Fibroblast of skin of left quadriceps (primary cell): ENCODE measurements at regions not wholly inside any gene's neighbourhood (a gene's known extent, or its start where the extent isn't known, plus 50 kb on each side); places are given as distances from the start of the nearest gene placed in this dataset.

Experiments
- DNase-seq, 2 experiments: peaks; one replicate each; pipeline ENCODE4 v3.0.0-alpha.2; 2013; ENCODE audit warnings: low read depth in 2 of 2

GRCh38 chr1:55685560-55685959 is 470.4 kb upstream of the USP24 start:
- no peak for DNase-seq

- no peak for DNase-seq
Measured at GRCh38 chr1:55684131-55684650, 469.0 kb upstream of the USP24 start.

DNA sequence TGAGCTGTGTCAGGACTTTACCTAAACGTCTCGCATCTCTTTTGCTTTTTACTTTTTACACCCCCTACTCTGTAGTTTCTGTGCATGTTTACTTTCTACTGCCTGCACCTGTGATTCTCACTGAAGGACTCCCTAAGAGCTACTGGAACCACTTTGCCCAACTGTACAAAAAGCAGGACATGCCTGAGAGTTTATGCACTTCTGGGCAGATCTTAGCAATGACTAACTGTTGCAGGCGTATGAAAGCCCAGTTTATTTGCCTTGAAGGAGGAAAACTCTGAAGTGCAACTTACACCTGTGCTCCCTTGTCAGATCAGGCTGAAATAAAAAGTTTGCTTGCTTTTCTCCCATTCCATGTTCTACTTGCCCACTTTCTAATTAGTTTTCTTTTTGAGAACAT is 467.0 kb upstream of the USP24 start:
- no peak for DNase-seq

- peak; percentile 63 to 71 for DNase-seq
Measured at GRCh38 chr1:55679971-55680370, 464.8 kb upstream of the USP24 start.

DNA sequence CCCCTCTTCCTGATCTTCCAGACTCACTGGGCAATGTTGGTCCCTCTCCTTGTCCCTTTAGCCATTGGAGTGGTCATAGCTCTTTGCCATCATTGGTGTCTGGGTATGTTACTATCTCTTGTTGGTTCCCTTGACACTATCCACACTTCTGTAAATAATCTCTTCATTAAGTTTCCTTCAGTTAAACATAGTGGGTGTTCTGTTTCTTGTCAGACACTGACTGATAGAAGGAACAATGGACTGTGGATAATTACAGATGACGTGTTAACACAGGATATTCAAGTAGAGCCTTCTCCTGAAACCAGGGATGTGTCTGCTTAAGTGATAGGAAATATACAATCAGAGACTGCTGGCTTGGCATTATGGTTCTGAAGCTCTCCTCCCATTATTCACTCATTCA is 458.3 kb upstream of the USP24 start:
- no peak for DNase-seq

- DNase-seq = no peak
Measured at GRCh38 chr1:55670331-55671082, 455.3 kb upstream of the USP24 start.

DNA sequence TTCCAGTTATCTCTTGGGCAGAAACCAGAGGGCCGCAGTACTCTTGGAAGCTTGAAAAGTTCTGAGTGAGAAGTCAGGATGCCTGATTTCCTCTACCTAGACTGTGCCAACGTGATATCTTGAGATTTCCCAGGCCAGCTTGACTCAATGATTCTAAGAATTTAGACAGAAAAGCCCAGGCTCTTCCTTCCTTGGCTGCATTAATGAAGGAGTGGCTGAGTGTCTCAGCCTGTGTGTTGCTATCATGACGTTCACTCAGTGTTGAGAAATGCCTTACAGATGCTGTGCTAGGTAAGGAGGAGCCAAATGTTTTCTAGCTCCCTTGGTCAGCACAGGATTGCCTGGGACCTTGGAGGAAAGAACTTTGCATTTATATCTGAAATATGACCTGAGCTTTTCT is 454.1 kb upstream of the USP24 start:
- DNase-seq = peak in 1 of 2 experiments; percentile 14

DNA sequence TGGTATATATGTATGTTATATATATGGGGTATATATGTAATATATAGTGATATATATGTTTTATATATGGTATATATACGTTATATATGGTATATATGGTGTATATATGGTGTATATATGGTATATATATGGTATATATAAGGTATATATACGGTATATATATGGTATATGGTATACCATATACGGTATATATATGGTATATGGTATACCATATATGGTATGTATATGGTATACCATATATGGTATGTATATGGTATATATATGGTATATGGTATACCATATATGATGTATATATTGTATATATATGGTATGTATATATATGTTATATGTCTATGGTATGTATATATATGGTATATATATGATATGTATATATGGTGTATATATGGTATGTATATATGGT is 447.7 kb upstream of the USP24 start:
- DNase-seq = no peak

- no peak for DNase-seq
Measured at GRCh38 chr1:55658917-55659316, 443.8 kb upstream of the USP24 start.

DNA sequence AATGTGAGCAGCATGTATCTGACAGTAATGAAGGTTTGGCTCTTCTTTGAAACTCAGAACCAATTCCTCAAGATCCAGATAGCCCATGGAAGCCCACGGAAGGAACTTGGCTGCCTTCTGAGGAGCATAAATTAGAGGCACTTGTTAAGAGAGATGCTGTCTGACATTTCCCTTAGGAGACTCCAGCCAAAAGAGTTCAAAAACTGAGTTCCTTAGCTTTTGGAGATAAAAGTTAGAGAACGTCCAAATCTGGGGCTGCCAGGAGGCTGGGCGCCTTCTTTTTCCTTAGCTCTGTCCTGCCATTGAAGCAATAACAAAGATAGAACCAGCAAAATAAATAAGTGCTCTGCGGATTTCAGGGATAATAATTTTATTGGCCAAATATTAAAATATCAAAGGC is 439.6 kb upstream of the USP24 start:
- no peak for DNase-seq

GRCh38 chr1:55654171-55654570 is 439.0 kb upstream of the USP24 start:
- no peak for DNase-seq

GRCh38 chr1:55650444-55650843 is 435.3 kb upstream of the USP24 start:
- no peak for DNase-seq

DNA sequence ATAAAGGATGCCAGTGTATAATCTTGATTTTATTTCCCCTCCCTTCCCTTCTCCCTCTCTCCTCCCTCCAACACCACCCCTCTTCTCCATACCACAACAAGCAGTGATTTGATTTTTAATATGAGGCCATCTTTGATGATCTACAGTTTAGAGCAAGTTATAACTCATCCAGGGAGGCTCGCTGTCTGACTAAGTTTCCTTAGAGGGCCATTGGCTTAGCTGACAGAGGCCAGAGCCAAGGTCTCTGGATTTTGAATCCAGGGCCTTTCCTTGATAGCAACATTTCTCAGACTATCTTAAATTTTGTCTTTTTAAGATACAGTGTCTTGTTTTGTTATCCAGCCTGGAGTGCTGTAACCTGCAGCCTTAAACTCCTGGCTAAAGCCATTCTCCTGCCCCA is 431.0 kb upstream of the USP24 start:
- no peak for DNase-seq

DNA sequence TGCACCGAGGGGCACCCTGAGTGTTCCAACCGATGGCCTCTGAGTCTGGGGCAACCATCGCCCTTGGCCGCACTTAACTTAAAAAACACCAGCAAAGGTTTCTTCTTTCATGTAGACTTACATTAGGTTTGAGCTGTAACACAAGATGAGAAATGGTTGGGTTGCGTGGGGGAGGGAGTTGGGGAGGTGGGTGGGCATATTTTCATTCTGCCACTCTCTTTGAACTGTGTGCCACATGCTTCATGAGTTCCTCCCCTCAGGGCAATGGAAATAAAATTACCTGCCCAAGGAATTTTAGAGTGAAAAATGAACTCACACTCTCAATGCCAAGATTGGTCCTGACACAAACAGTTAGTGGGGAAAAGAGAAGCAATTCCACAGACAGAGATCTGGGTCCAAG is 430.1 kb upstream of the USP24 start:
- no peak for DNase-seq

GRCh38 chr1:55641947-55642346 is 426.8 kb upstream of the USP24 start:
- DNase-seq = no peak

DNA sequence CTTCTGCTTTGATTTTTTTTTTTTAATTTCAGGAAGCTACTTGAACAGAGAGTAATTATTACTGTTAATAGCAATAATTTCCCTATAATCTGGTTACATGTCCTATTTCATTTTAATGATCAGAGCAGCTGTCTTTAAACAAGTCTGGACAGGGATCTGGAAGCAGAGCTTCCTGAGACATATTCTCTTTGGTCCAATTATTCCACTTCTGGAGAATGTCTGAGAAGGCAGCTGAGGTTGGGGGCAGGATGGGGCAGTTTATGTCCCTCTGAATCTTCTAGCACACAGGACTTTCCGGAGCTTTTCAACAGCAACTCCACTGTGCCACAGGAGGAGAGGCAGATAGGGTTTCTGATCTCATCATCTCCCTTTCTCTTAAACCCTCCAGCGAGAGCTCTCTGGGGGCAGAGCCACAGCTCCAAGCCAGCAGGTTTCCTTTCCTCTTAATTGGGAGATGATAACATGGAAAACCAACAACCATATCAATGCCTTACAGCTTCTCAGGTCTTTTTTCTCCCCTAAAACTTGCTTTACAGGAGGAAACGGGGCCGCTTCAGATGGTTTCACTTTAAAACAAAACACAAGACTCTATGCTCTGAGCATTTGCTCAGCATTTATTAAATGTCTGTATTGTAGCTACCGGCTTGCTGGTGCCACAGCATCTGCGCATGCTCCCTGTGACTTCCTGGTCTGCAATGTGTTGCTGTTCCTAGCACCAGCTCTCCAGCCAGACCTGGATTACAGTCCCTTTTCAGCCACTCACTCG is 425.7 kb upstream of the USP24 start:
- no peak for DNase-seq

- no peak for DNase-seq
Measured at GRCh38 chr1:55639526-55639925, 424.4 kb upstream of the USP24 start.

- DNase-seq = no peak
Measured at GRCh38 chr1:55639051-55639450, 423.9 kb upstream of the USP24 start.

DNA sequence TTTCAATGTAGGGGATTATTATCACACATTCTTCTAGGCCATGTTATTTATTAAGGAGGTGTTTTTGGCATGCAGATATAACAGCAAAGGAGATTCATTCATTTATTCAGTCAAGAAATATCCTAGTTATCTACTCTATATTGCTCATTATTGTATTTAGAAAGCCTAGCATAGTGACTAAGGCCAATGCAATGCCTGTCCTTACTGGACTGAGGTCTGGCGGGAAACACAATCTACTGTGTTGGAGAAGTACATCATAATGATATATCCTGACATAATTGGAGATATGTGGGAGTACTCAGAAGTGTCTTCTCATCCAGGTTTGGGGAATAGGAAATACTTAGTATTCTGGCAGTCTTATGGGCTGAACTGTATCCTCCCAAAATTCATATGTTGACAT is 421.5 kb upstream of the USP24 start:
- no peak for DNase-seq

DNA sequence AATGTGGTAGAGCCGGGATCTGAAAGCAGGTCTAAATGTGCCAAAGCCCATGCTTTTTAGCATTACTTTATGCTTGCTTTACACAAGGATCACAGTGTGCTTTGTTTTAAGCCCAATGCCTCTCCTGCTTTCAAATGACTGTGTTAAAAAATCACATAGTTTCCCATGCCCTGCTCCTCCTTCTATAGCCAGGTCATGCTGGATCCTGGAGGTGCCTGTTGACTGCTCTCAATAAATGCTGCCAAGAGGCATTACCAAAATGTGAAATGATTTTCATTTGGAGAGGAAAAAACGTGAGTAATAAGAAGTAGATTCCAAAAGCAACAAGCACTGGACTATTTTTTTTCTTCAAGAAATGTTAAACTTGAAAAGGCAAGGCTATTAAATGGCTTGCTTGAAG is 420.7 kb upstream of the USP24 start:
- DNase-seq = no peak

DNA sequence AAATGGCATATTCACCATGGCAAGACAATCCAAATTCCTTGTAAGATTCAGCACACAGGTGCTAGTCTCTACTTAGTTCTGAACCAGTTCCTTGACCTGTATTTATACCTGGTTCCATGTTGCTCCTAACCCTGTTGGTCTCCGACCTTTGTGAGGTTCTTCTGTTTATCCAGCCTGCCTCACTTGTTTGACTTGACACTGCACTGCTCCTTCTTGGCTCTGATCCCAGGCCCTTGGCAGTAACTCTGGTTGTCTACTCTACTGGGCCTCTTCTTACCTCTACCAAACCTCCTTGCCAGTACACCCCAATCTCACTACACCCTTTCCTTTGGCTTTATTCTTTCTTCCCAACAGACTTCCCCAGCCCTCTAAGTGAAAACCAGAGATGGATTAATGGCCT is 419.4 kb upstream of the USP24 start:
- no peak for DNase-seq

- no peak for DNase-seq
Measured at GRCh38 chr1:55632906-55633305, 417.7 kb upstream of the USP24 start.

DNA sequence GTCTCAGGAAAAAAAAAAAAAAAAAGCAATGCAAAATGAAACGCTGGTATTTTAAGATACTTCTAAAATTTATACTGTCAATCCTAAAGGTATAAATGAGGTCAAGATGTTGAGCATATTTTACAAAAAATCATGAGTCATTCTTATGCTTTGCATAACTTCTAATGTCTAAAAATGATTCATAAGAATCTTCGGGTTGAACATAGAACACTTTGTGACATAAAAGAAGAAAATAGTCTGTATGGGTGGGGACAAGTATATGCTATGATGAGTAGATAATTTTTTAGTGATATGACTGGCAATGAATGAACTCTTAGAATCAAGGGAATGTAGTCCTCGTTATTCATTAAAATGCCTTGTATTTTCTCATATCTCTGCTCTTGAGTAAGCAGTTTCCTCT is 416.9 kb upstream of the USP24 start:
- peak; percentile 72 to 76 for DNase-seq
